HepG2 (cell line): ENCODE measurements at regions not wholly inside any gene's neighbourhood (a gene's known extent, or its start where the extent isn't known, plus 50 kb on each side); places are given as distances from the start of the nearest gene placed in this dataset.

Experiments
- CTCF ChIP-seq: sonication (generic); formaldehyde crosslinking; IDR thresholded peaks from 2 replicates; pipeline ENCODE4 v1.5.0; 2020; ENCODE audit warnings: mild to moderate bottlenecking, missing genetic modification reagents, moderate library complexity
- EP300 ChIP-seq, 3 experiments: sonication (generic) in 1 of 3; formaldehyde crosslinking in 1 of 3; IDR thresholded peaks; 2 replicates each; pipeline versions ENCODE4 v1.5.1 to v1.6.1; 2011 to 2020; ENCODE audit warnings: low read depth in 2 of 3, low read length in 2 of 3, borderline replicate concordance in 1 of 3, improper control_type of control experiment in 1 of 3, mild to moderate bottlenecking in 1 of 3, missing genetic modification reagents in 1 of 3, moderate library complexity in 1 of 3
- ETV6 ChIP-seq: sonication (generic); formaldehyde crosslinking; conservative IDR thresholded peaks from 2 replicates; pipeline ENCODE4 v1.4.0; 2020; ENCODE audit warnings: missing genetic modification reagents
- NFIC ChIP-seq: IDR thresholded peaks from 2 replicates; pipeline ENCODE4 v1.6.1; 2012; ENCODE audit warnings: mild to moderate bottlenecking, low read length, inconsistent platforms
- NFYB ChIP-seq: sonication (generic); formaldehyde crosslinking; IDR thresholded peaks from 2 replicates; pipeline ENCODE4 v1.4.0; 2020; ENCODE audit warnings: missing genetic modification reagents
- REST ChIP-seq, 2 experiments: IDR thresholded peaks; 2 replicates each; pipeline ENCODE4 v1.6.1; 2011 to 2012; ENCODE audit warnings: low read length in 2 of 2, borderline replicate concordance in 1 of 2, low read depth in 1 of 2, mild to moderate bottlenecking in 1 of 2, moderate library complexity in 1 of 2

- TF ChIP-seq ETV6 = no peak
- TF ChIP-seq NFIC = no peak
- TF ChIP-seq EP300 (IDR thresholded peaks at IDR 0.05; ENCODE audit: low read depth in 2 of 2, low read length in 2 of 2) = no peak
- no peak for TF ChIP-seq EP300 (CRISPR knock-in tag; IDR thresholded peaks at IDR 0.05; ENCODE audit: borderline replicate concordance)
- no peak for TF ChIP-seq CTCF (CRISPR knock-in tag)
- no peak for TF ChIP-seq NFYB
- TF ChIP-seq REST (IDR thresholded peaks at IDR 0.05; ENCODE audit: borderline replicate concordance in 1 of 2, low read depth in 1 of 2, low read length in 2 of 2) = no peak
Observed at GRCh38 chr3:41127414-41127813, 71.9 kb upstream of the CTNNB1 start.
